ENCODE measurements at regions not wholly inside any gene's neighbourhood (a gene's known extent, or its start where the extent isn't known, plus 50 kb on each side); places are given as distances from the start of the nearest gene placed in this dataset.

GRCh38 chr14:80146941-80147340 is 64.4 kb downstream of the DIO2 start:
- no peaks in the 10 kb centered on the region for H3K27me3 Mint-ChIP-seq (ENCODE audit: low read depth)
- H3K27ac Mint-ChIP-seq (ENCODE audit: unreplicated experiment), result no peak overlapping the region
- H3K36me3 Mint-ChIP-seq (ENCODE audit: low read depth), result no peaks in the 10 kb centered on the region
- no peak for TF ChIP-seq CTCF (conservative IDR thresholded peaks at IDR 0.05)
- H3K4me3 Mint-ChIP-seq, result no peak overlapping the region
- peaks cover 8% of the 10 kb centered on the region for H3K9me3 Mint-ChIP-seq
- DNase-seq (ENCODE audit: low read depth, low spot score), result no peak
- H3K4me1 Mint-ChIP-seq, result no peaks in the 10 kb centered on the region

GRCh38 chr14:80136358-80136757 is 74.9 kb downstream of the DIO2 start:
- H3K9me3 Mint-ChIP-seq, result peaks cover 9% of the 10 kb centered on the region
- no peak for DNase-seq (ENCODE audit: low read depth, low spot score)

GRCh38 chr14:80135305-80136088 is 75.8 kb downstream of the DIO2 start:
- Mint-ChIP-seq H3K36me3 (ENCODE audit: low read depth) (peaks cover 5% of the 10 kb centered on the region), H3K4me1 (no peaks in the 10 kb centered on the region), H3K27me3 (ENCODE audit: low read depth) (no peaks in the 10 kb centered on the region), H3K27ac (ENCODE audit: unreplicated experiment) (no peak overlapping the region), H3K4me3 (no peak overlapping the region), H3K9me3 (peaks cover 11% of the 10 kb centered on the region)
- no peak for TF ChIP-seq CTCF (conservative IDR thresholded peaks at IDR 0.05)
- DNase-seq (ENCODE audit: low read depth, low spot score), result no peak

More at GRCh38 chr14:80136358-80136757, 74.9 kb downstream of the DIO2 start:
- Mint-ChIP-seq H3K27me3 (ENCODE audit: low read depth) (no peaks in the 10 kb centered on the region), H3K27ac (ENCODE audit: unreplicated experiment) (no peak overlapping the region), H3K36me3 (ENCODE audit: low read depth) (peaks cover 5% of the 10 kb centered on the region), H3K4me3 (no peak overlapping the region), H3K4me1 (no peaks in the 10 kb centered on the region)
- TF ChIP-seq CTCF (conservative IDR thresholded peaks at IDR 0.05), result no peak

- Mint-ChIP-seq H3K9me3 (peaks cover 12% of the 10 kb centered on the region), H3K4me1 (no peaks in the 10 kb centered on the region), H3K27me3 (ENCODE audit: low read depth) (no peaks in the 10 kb centered on the region), H3K4me3 (no peak overlapping the region), H3K36me3 (ENCODE audit: low read depth) (peaks cover 5% of the 10 kb centered on the region), H3K27ac (ENCODE audit: unreplicated experiment) (no peak overlapping the region)
- no peak for TF ChIP-seq CTCF (conservative IDR thresholded peaks at IDR 0.05)
- no peak for DNase-seq (ENCODE audit: low read depth, low spot score)
These were observed 77.0 kb downstream of the DIO2 start for GRCh38 chr14:80134321-80134720.

GRCh38 chr14:80133457-80133856 is 77.8 kb downstream of the DIO2 start:
- Mint-ChIP-seq H3K27ac (ENCODE audit: unreplicated experiment) (no peak overlapping the region), H3K36me3 (ENCODE audit: low read depth) (peaks cover 5% of the 10 kb centered on the region), H3K9me3 (peaks cover 14% of the 10 kb centered on the region), H3K4me3 (no peak overlapping the region), H3K4me1 (no peaks in the 10 kb centered on the region), H3K27me3 (ENCODE audit: low read depth) (no peaks in the 10 kb centered on the region)
- TF ChIP-seq CTCF (conservative IDR thresholded peaks at IDR 0.05), result no peak
- DNase-seq (ENCODE audit: low read depth, low spot score), result no peak

Data from neural crest cell (in vitro differentiated cells).